ENCODE measurements at regions not wholly inside any gene's neighbourhood (a gene's known extent, or its start where the extent isn't known, plus 50 kb on each side); places are given as distances from the start of the nearest gene placed in this dataset.

DNA sequence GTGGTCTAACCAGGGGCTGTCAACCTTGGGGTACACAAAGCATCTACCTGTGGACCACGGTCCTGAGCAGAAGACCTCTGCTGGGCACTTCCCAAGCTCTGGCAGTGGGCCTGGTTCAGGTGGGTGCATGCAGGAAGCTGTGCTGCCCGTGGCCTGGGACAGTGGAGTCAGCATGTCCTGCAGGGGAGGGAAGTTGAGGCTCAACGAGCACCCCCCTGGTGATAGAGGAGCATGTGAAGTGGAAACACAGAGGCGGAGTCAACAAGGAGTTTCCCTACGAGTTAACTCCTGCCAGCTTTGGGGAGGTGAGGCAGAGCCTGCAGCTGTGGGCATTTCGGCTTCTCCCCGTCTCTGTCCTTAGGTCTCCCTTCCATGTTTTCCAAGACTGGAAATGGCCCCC, 67.5 kb upstream of the IRX2 start:
- H3K36me3 ChIP-seq (ENCODE audit: control insufficient read depth in 2 of 4, insufficient read depth in 4 of 4, low read length in 3 of 4), result no peaks in the 10 kb centered on the region
- no peak overlapping the region for H2BK5ac ChIP-seq (ENCODE audit: low read depth, low read length)
- H3K27ac ChIP-seq (ENCODE audit: low read depth, low read length), result no peak overlapping the region
- no peak overlapping the region for H2BK120ac ChIP-seq (replicated peaks; ENCODE audit: low read depth, low read length)
- H3K23me2 ChIP-seq (ENCODE audit: low read depth, low read length), result no peaks in the 10 kb centered on the region
- H3K4me2 ChIP-seq (ENCODE audit: insufficient read depth in 1 of 2, low read depth in 2 of 2, low read length in 2 of 2), result no peak overlapping the region
- H3K4me1 ChIP-seq (replicated peaks in 1 of 4; ENCODE audit: control insufficient read depth in 3 of 4, insufficient read depth in 4 of 4, low read length in 3 of 4), result peaks cover 0 to 2% (median 0%) of the 10 kb centered on the region in 4 experiments; a peak in 1 of 7 replicates
- 0 out of 7 replicates have a peak, but pooled peaks cover 0 to 2% (median 0%) of the 10 kb centered on the region in 4 experiments for H3K27me3 ChIP-seq (replicated peaks in 1 of 4; ENCODE audit: control insufficient read depth in 3 of 4, extremely low read depth in 1 of 4, insufficient read depth in 3 of 4, low read length in 3 of 4)
- no peak overlapping the region; the same call in 1 of the 2 replicates for H2AFZ ChIP-seq (ENCODE audit: low read length)
- ChIA-PET CTCF (ENCODE audit: partially characterized antibody) (no interaction called here), POLR2A (ENCODE audit: partially characterized antibody) (no interaction called here)
- no peak overlapping the region for H2BK20ac ChIP-seq (ENCODE audit: low read length)
- H2BK15ac ChIP-seq (ENCODE audit: low read length), result no peak overlapping the region
- TF ChIP-seq CBX8 (IDR thresholded peaks at IDR 0.05; ENCODE audit: borderline replicate concordance, low read depth, low read length), result no peak
- no peak for TF ChIP-seq HDAC2 (IDR thresholded peaks at IDR 0.05; ENCODE audit: borderline replicate concordance in 1 of 2, low read depth in 2 of 2, low read length in 2 of 2)
- no peak for TF ChIP-seq YY1 (IDR thresholded peaks at IDR 0.05; ENCODE audit: low read depth, low read length)
- TF ChIP-seq CBX5 (IDR thresholded peaks at IDR 0.05; ENCODE audit: low read depth, low read length), result no peak
- TF ChIP-seq, protein P1, sequence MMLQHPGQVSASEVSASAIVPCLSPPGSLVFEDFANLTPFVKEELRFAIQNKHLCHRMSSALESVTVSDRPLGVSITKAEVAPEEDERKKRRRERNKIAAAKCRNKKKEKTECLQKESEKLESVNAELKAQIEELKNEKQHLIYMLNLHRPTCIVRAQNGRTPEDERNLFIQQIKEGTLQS (IDR thresholded peaks at IDR 0.05; ENCODE audit: insufficient read depth, low read depth, low read length), result no peak
- TF ChIP-seq EP300 (IDR thresholded peaks at IDR 0.05; ENCODE audit: borderline replicate concordance in 1 of 2, low read depth in 2 of 2, low read length in 2 of 2), result no peak
- no peak overlapping the region for H3K4me3 ChIP-seq (ENCODE audit: extremely low read depth in 1 of 4, insufficient read depth in 2 of 4, low read depth in 3 of 4, low read length in 4 of 4)
- DNase-seq (ENCODE audit: low read depth in 1 of 2, low spot score in 2 of 2) (no peak), FAIRE-seq (no peak)
- H4K91ac ChIP-seq (replicated peaks; ENCODE audit: insufficient read length, low read length), result no peak overlapping the region
- H4K5ac ChIP-seq (ENCODE audit: insufficient read length, low read depth, low read length), result no peak overlapping the region
- no peak overlapping the region for H3K18ac ChIP-seq (ENCODE audit: extremely low read depth, low read length)
- no peak overlapping the region for H3K56ac ChIP-seq (replicated peaks; ENCODE audit: insufficient read length, low read depth, low read length)
- no peak overlapping the region for H3K23ac ChIP-seq (ENCODE audit: insufficient read length)
- H4K20me1 ChIP-seq (replicated peaks in 1 of 2; ENCODE audit: control insufficient read depth in 1 of 2, insufficient read depth in 2 of 2, low read length in 2 of 2), result no peaks in the 10 kb centered on the region
- no peaks in the 10 kb centered on the region for H3K79me1 ChIP-seq (ENCODE audit: low read depth, low read length)
- no peak overlapping the region for H2BK12ac ChIP-seq (ENCODE audit: low read depth, low read length)
- no peaks in the 10 kb centered on the region for H3K9me3 ChIP-seq (ENCODE audit: insufficient read depth in 2 of 2, low read depth in 1 of 2, low read length in 1 of 2)
- no peak overlapping the region for H4K8ac ChIP-seq (ENCODE audit: extremely low read depth, insufficient read depth, low read length)
- H3K9ac ChIP-seq (replicated peaks in 1 of 4; ENCODE audit: extremely low read depth in 1 of 4, low read depth in 3 of 4, low read length in 3 of 4), result no peak overlapping the region
- 96% methylated on average over 7 of the region's 7 CpGs; no CpG with 5 or more reads in 1 of the 2 experiments for WGBS, 2 experiments (ENCODE audit: extremely low coverage in 1 of 2, insufficient coverage in 1 of 2, insufficient read length in 1 of 2, insufficient replicate concordance in 2 of 2, low coverage in 1 of 2, low lambda C conversion rate in 2 of 2, missing lambda C conversion rate in 1 of 2)
- H2AK5ac ChIP-seq (ENCODE audit: low read depth, low read length), result no peak overlapping the region
- H3K4ac ChIP-seq (replicated peaks; ENCODE audit: insufficient read length, low read depth, low read length), result no peak overlapping the region
- no peak overlapping the region for H3K14ac ChIP-seq (ENCODE audit: insufficient read length)
- no peaks in the 10 kb centered on the region for H3K79me2 ChIP-seq (ENCODE audit: control insufficient read depth in 1 of 2, insufficient read depth in 2 of 2, low read length in 2 of 2)
